ENCODE measurements at regions not wholly inside any gene's neighbourhood (a gene's known extent, or its start where the extent isn't known, plus 50 kb on each side); places are given as distances from the start of the nearest gene placed in this dataset.

- no peak for DNase-seq (ENCODE audit: low read depth)
Measured at GRCh38 chr1:83673312-83673711, 325.6 kb downstream of the TTLL7 start.

- no peak for DNase-seq (ENCODE audit: low read depth)
Measured at GRCh38 chr1:83671586-83671985, 327.3 kb downstream of the TTLL7 start.

- no peak for DNase-seq (ENCODE audit: low read depth)
Measured at GRCh38 chr1:83670909-83671565, 327.9 kb downstream of the TTLL7 start.

GRCh38 chr1:83641796-83642443 lies 357.0 kb downstream of the TTLL7 start:
- DNase-seq (ENCODE audit: low read depth), result no peak

- no peak for DNase-seq (ENCODE audit: low read depth)
Measured at GRCh38 chr1:83641206-83641658, 357.7 kb downstream of the TTLL7 start.

- DNase-seq (ENCODE audit: low read depth), result no peak
Measured at GRCh38 chr1:83639785-83640184, 359.1 kb downstream of the TTLL7 start.

GRCh38 chr1:83637586-83637985 lies 361.3 kb downstream of the TTLL7 start:
- DNase-seq (ENCODE audit: low read depth), result no peak

GRCh38 chr1:83637009-83637408 lies 361.9 kb downstream of the TTLL7 start:
- no peak for DNase-seq (ENCODE audit: low read depth)

GRCh38 chr1:83632906-83633305 lies 366.0 kb downstream of the TTLL7 start:
- DNase-seq (ENCODE audit: low read depth), result no peak

- DNase-seq (ENCODE audit: low read depth), result no peak
Measured at GRCh38 chr1:83631851-83632250, 367.1 kb downstream of the TTLL7 start.

GRCh38 chr1:83627045-83627444 lies 371.9 kb downstream of the TTLL7 start:
- DNase-seq (ENCODE audit: low read depth), result no peak

- DNase-seq (ENCODE audit: low read depth), result no peak
Measured at GRCh38 chr1:83626603-83627002, 372.3 kb downstream of the TTLL7 start.

- no peak for DNase-seq (ENCODE audit: low read depth)
Measured at GRCh38 chr1:83625646-83626045, 373.3 kb downstream of the TTLL7 start.

GRCh38 chr1:83620016-83620415 lies 378.9 kb downstream of the TTLL7 start:
- no peak for DNase-seq (ENCODE audit: low read depth)

- DNase-seq (ENCODE audit: low read depth), result no peak
Measured at GRCh38 chr1:83619170-83619896, 379.6 kb downstream of the TTLL7 start.

GRCh38 chr1:83617883-83618282 lies 381.0 kb downstream of the TTLL7 start:
- no peak for DNase-seq (ENCODE audit: low read depth)

- no peak for DNase-seq (ENCODE audit: low read depth)
Measured at GRCh38 chr1:83615370-83615769, 383.6 kb downstream of the TTLL7 start.

GRCh38 chr1:83606416-83606955 lies 392.4 kb downstream of the TTLL7 start:
- no peak for DNase-seq (ENCODE audit: low read depth)

GRCh38 chr1:83596331-83596730 lies 402.6 kb downstream of the TTLL7 start:
- no peak for DNase-seq (ENCODE audit: low read depth)

- DNase-seq (ENCODE audit: low read depth), result no peak
Measured at GRCh38 chr1:83593073-83593472, 405.9 kb downstream of the TTLL7 start.

- no peak for DNase-seq (ENCODE audit: low read depth)
Measured at GRCh38 chr1:83588140-83588539, 410.8 kb downstream of the TTLL7 start.

- DNase-seq (ENCODE audit: low read depth), result no peak
Measured at GRCh38 chr1:83583351-83584014, 415.4 kb downstream of the TTLL7 start.

Data from T-helper 22 cell (primary cell).